Stimulated activated CD4-positive, alpha-beta T cell treated with anti-CD3 and anti-CD28 coated beads, Interleukin-12 subunit alpha, Interleukin-12 subunit beta, amount 100 ng/mL, for 24 hours (primary cell): ENCODE measurements at regions not wholly inside any gene's neighbourhood (a gene's known extent, or its start where the extent isn't known, plus 50 kb on each side); places are given as distances from the start of the nearest gene placed in this dataset.

Experiments used
- DNase-seq, 2 experiments: peaks; one replicate each; pipeline ENCODE4 v3.0.0-alpha.2; 2020; ENCODE audit warnings: low read depth in 2 of 2

- no peak for DNase-seq
Observed at GRCh38 chr10:128924918-128925317, 542.1 kb upstream of the MGMT start.

DNA sequence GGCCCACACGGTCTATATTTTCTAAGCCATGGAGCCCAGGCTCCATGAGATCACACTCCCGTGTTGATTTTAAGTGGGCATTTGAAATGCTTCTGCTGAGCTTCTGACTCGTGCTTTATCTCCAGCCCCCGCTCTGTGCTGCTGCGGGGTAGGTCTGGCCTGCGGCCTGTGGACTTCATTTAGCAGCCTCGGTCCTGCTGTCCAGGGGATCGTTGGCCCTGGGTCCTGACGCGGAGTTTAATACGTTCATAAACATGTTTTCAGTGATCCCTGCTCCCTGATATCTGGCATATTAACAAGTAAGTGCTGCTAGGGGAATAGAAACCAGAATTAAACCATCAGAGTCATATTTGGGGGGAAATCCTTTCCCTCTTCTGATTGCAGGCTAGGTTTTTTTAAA is 540.3 kb upstream of the MGMT start:
- no peak for DNase-seq

GRCh38 chr10:128927497-128928161 is 539.4 kb upstream of the MGMT start:
- DNase-seq, result no peak

- DNase-seq, result no peak
Observed at GRCh38 chr10:128928231-128928836, 538.7 kb upstream of the MGMT start.

DNA sequence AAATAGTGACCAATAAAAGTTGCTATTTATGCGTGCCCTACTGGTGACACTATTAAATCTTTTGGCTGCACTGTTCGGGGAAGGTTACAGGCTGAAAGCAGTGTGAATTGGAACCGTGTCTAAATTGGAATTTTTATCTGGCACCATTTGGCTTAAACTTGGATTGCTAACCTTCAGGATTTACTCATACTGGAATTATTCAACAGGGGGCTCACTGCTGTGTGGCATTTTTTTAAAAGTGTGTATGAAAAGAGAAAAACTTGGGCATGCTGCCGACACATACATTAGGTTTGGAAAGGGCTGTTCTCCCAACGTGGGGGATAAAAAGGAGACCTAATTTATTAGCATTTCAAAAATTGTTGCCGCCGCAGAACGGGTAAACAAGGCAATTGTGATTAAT is 537.9 kb upstream of the MGMT start:
- no peak for DNase-seq

- DNase-seq, result no peak
Observed at GRCh38 chr10:128929767-128930166, 537.3 kb upstream of the MGMT start.

- DNase-seq, result no peak
Observed at GRCh38 chr10:128930515-128930914, 536.5 kb upstream of the MGMT start.

DNA sequence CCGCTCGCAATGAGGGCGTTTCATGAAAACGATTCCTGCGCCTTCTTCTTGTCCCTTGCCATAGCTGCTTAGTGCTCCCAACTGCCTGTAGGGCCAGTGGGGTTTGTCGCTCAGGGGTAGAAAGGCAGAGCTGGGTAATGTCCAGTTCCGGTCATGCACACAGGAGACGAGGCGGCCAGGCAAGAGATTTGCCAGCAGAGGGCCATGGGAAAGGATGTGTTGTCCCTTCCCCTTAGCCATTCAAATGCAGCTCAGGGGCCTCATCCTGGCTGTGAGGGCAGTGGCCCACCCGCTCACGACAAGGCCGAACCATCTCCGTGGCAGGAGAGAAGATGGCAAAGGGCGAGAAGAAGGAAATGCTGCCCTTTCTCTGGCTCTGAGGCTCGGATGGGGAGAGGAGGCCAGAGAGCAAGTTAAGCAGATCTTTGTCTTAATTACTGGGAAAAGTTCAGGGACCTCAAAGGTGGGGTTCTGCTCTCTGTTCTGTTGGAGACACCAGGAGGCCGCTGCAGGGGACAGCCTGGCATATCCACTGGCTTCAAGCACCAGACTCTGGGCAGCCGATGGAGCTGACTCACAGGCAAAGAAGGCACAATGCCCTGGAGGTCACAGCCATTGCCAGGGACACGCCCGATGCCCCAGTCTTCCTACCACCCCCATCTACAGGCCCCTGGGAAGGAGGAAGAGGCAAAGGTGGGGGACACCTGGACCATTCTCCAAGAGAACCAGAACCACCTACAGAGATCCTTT is 534.8 kb upstream of the MGMT start:
- DNase-seq, result no peak

GRCh38 chr10:128934492-128934891 is 532.5 kb upstream of the MGMT start:
- DNase-seq, result no peak

GRCh38 chr10:128936392-128936791 is 530.6 kb upstream of the MGMT start:
- no peak for DNase-seq

GRCh38 chr10:128938558-128938957 is 528.5 kb upstream of the MGMT start:
- DNase-seq, result no peak

DNA sequence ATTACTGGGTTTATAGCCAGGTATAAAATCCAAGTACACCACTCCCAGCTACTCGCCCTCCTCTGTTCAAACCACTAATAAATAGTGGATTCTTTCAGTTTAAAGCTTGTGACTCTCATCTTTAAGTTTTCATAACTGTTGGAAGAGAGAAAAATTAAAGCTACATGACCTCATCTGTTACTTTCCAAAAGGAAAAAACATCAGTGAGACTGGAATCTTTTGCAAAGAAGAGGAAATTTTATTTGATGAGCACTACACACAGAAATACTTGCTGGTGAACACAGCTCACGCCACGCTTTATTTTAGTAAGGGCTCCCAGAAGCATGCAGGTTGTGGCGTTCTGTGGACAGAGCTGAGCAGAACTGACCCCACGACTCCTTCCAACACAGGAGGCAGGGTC is 527.0 kb upstream of the MGMT start:
- no peak for DNase-seq

DNA sequence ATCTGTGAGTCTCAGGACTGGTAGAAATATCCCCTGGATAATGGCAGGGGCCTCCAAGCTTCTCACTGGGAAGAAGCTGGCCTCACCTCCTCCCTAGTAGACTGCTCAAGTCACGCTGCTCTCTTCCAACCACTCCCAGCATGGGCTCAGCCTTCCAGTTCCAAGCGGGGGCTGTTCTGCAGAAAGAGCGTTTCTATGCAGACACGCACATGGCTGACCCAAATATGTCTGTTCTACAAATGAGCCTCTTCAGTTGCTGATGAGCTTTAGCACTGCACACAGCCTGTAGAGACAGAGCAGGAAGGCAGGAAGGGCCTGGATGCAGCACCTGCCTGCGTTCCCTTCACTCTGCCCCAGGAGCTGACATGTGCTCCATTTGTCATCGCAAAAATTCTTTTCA is 523.9 kb upstream of the MGMT start:
- DNase-seq, result no peak

DNA sequence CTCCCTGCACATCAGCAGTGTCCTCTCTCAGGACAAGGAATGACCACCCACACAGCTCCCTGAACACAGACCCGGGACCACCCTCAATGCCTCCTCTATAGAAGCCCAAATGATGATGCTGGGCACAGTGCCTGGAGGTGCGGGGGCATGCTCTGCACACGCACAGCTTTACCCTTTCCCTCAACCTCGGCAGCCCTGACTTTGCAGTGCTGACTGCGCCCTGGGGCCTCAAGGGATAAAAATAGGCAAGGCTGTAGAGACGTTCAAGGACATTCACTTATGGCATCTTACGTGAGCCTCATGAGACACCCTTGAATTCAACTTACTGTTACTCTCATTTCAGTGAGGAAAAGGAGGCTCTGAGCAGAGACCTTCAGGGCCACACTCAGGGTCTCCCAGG is 521.6 kb upstream of the MGMT start:
- DNase-seq, result no peak

DNA sequence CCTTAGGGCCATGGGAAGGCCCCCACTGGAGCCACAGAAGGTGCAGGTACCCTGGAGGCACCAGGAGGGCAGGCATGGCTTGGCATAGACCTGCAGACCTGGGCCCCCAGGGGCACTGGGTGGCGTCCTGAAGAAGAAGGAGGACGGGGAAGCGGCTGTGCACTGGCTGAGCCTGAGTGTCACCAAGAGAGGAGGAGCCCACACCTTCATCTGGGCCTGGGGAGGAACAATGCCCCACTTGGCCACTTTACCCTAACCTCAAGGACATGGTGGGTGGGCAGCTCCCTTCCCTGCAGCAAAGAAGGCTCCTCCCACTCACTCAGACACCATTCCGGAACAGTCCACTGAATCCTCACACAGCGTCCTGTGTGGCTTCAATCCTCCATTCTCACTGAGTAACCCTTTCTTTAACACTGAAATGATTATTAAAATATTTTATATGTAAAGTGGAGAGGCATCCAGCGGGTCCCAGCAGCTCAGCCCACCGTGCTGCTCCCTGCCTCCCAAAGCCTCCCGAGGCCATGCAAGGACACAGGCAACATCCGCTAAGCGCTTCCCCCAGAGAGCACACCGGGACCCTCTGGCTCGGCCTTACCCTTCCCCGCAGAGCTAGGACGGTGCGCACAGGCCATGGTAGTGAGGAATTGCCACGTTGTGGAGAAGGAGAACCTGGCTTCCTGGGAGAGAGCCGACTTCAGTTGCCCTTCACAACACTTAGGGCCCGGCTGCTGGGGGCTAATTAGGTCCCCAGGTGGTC is 516.7 kb upstream of the MGMT start:
- DNase-seq, result no peak

GRCh38 chr10:128950916-128951275 is 516.1 kb upstream of the MGMT start:
- DNase-seq, result no peak

DNA sequence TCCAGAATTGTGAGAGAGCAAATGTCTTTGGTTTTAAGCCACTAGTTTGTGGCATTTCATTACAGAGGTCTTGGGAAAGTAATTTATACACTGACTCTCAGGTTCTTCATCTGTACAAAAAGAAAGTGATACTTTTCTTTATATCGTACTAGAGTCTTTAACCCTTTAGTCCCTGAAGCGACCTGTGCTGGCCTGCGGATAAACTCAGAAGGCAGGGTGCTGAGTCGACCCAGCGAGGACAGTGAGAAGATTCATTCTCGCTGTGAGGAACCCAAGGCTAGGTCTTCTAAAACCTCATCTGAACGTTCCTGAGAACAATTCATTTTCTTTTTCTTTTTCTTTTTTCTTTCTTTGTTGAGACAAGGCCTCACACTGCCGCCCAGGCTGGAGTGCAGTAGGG is 514.2 kb upstream of the MGMT start:
- DNase-seq, result no peak

DNA sequence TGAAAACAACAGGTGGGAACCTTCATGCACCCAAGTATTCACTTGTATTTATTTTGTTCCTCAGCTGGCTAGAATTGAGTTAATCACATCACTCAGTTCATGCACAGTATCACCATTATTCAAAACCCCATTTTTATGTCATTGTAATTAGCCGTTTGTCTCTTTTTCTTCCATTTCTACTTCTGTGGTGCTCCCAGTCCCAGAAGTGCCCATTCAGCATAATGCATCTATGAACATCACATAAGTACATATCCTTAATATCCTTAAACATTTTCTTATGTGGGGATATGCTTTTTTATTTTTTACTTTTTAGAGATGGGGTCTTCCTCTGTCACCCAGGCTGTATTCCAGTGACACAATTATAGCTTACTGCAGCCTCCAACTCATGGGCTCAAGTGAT is 510.9 kb upstream of the MGMT start:
- DNase-seq, result no peak

GRCh38 chr10:128957221-128957620 is 509.8 kb upstream of the MGMT start:
- no peak for DNase-seq

- no peak for DNase-seq
Observed at GRCh38 chr10:128958834-128959690, 508.0 kb upstream of the MGMT start.

DNA sequence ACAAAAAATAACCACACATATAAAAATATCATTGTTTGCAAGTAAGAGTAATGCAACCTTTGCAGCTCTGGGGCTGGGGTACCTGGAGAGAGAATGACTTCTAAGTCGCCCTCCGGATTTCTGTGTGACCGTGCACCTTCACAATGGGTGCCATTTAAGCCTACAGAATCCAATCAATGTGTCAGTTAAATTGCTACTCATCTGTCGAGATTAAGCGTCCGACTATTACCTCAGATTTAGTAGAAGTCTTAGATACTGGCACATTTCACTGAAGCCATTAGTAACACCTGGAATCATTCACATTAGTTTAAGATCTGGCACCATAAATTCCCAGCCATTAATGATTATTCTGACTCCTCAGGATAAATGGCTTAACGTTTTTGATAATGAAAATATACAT is 507.3 kb upstream of the MGMT start:
- no peak for DNase-seq

- DNase-seq, result no peak
Observed at GRCh38 chr10:128960517-128960916, 506.5 kb upstream of the MGMT start.
